ENCODE measurements at regions not wholly inside any gene's neighbourhood (a gene's known extent, or its start where the extent isn't known, plus 50 kb on each side); places are given as distances from the start of the nearest gene placed in this dataset.

GRCh38 chr17:77376795-77377709, 236.3 kb downstream of the SEC14L1 start:
- Histone ChIP-seq H2BK5ac (ENCODE audit: low read depth, low read length) (no peak overlapping the region; the same call in 1 of the 2 replicates), H4K20me1 (replicated peaks in 1 of 2; ENCODE audit: control insufficient read depth in 1 of 2, insufficient read depth in 2 of 2, low read length in 2 of 2) (peaks cover 28 to 40% of the 10 kb centered on the region in 2 experiments), H2AK5ac (ENCODE audit: low read depth, low read length) (no peak overlapping the region), H3K9me3 (ENCODE audit: insufficient read depth in 2 of 2, low read depth in 1 of 2, low read length in 1 of 2) (no peaks in the 10 kb centered on the region), H3K4me1 (replicated peaks in 1 of 4; ENCODE audit: control insufficient read depth in 3 of 4, insufficient read depth in 4 of 4, low read length in 3 of 4) (peaks cover 5 to 65% (median 48%) of the 10 kb centered on the region in 4 experiments), H2BK120ac (replicated peaks; ENCODE audit: low read depth, low read length) (no peak overlapping the region), H3K23me2 (ENCODE audit: low read depth, low read length) (peaks cover 17% of the 10 kb centered on the region; the same call in 1 of the 2 replicates), H2BK15ac (ENCODE audit: low read length) (peak overlapping the region; percentile 31; the same call in 1 of the 2 replicates), H2BK20ac (ENCODE audit: low read length) (no peak overlapping the region), H3K4me2 (ENCODE audit: insufficient read depth in 1 of 2, low read depth in 2 of 2, low read length in 2 of 2) (no peak overlapping the region), H3K4ac (replicated peaks; ENCODE audit: insufficient read length, low read depth, low read length) (no peak overlapping the region), H3K56ac (replicated peaks; ENCODE audit: insufficient read length, low read depth, low read length) (no peak overlapping the region), H3K27me3 (replicated peaks in 1 of 4; ENCODE audit: control insufficient read depth in 3 of 4, extremely low read depth in 1 of 4, insufficient read depth in 3 of 4, low read length in 3 of 4) (no peaks in the 10 kb centered on the region), H3K79me2 (ENCODE audit: control insufficient read depth in 1 of 2, insufficient read depth in 2 of 2, low read length in 2 of 2) (peaks cover 18 to 83% of the 10 kb centered on the region in 2 experiments), H4K5ac (ENCODE audit: insufficient read length, low read depth, low read length) (no peak overlapping the region), H3K9ac (replicated peaks in 1 of 4; ENCODE audit: extremely low read depth in 1 of 4, low read depth in 3 of 4, low read length in 3 of 4) (no peak overlapping the region; a peak in 1 of 7 replicates), H4K91ac (replicated peaks; ENCODE audit: insufficient read length, low read length) (no peak overlapping the region), H3K36me3 (ENCODE audit: control insufficient read depth in 2 of 4, insufficient read depth in 4 of 4, low read length in 3 of 4) (no peaks in the 10 kb centered on the region), H2AFZ (ENCODE audit: low read length) (no peak overlapping the region), H3K27ac (ENCODE audit: low read depth, low read length) (no peak overlapping the region), H4K8ac (ENCODE audit: extremely low read depth, insufficient read depth, low read length) (no peak overlapping the region), H3K79me1 (ENCODE audit: low read depth, low read length) (peaks cover 43% of the 10 kb centered on the region), H3K23ac (ENCODE audit: insufficient read length) (no peak overlapping the region), H3K18ac (ENCODE audit: extremely low read depth, low read length) (no peak overlapping the region; the same call in 1 of the 2 replicates), H3K4me3 (ENCODE audit: extremely low read depth in 1 of 4, insufficient read depth in 2 of 4, low read depth in 3 of 4, low read length in 4 of 4) (no peak overlapping the region), H3K14ac (ENCODE audit: insufficient read length) (no peak overlapping the region), H2BK12ac (ENCODE audit: low read depth, low read length) (no peak overlapping the region)
- ChIA-PET CTCF (ENCODE audit: partially characterized antibody) (interaction anchor here (1.2 to 5.2 kb wide), 7 partner anchors 12 to 363 kb away, joined by 3 to 29 read pairs (median 6); no protein-coding TSS in a partner anchor), POLR2A (ENCODE audit: partially characterized antibody) (interaction anchor here (1.0 to 2.2 kb wide), 6 partner anchors 9 to 124 kb away, joined by 3 to 7 read pairs (median 3); no protein-coding TSS in a partner anchor)
- no peak for FAIRE-seq
- 87% methylated on average over 31 of the region's 31 CpGs; no CpG with 5 or more reads in 1 of the 2 experiments for WGBS, 2 experiments (ENCODE audit: extremely low coverage in 1 of 2, insufficient coverage in 1 of 2, insufficient read length in 1 of 2, insufficient replicate concordance in 2 of 2, low coverage in 1 of 2, low lambda C conversion rate in 2 of 2, missing lambda C conversion rate in 1 of 2)
- no peak for DNase-seq (ENCODE audit: low read depth in 1 of 2, low spot score in 2 of 2)
- TF ChIP-seq CBX8 (IDR thresholded peaks at IDR 0.05; ENCODE audit: borderline replicate concordance, low read depth, low read length) (no peak), EP300 (IDR thresholded peaks at IDR 0.05; ENCODE audit: borderline replicate concordance in 1 of 2, low read depth in 2 of 2, low read length in 2 of 2) (no peak), CHD1 (IDR thresholded peaks at IDR 0.05; ENCODE audit: low read depth, low read length) (no peak), JUN (IDR thresholded peaks at IDR 0.05; ENCODE audit: low read depth, low read length) (no peak), SIN3A (conservative IDR thresholded peaks at IDR 0.05 in 1 of 2, IDR thresholded peaks at IDR 0.05 in 1 of 2; ENCODE audit: low read depth in 1 of 2, low read length in 2 of 2) (no peak), TBP (IDR thresholded peaks at IDR 0.05; ENCODE audit: low read depth, low read length) (no peak), KDM1A (IDR thresholded peaks at IDR 0.05; ENCODE audit: borderline replicate concordance, low read length) (no peak), KDM4A (IDR thresholded peaks at IDR 0.05; ENCODE audit: low read depth, low read length, severe bottlenecking) (no peak), USF2 (IDR thresholded peaks at IDR 0.05; ENCODE audit: low read length) (no peak), JUND (IDR thresholded peaks at IDR 0.05; ENCODE audit: low read length) (no peak)
